Karpas-422 (cell line): ENCODE measurements at regions not wholly inside any gene's neighbourhood (a gene's known extent, or its start where the extent isn't known, plus 50 kb on each side); places are given as distances from the start of the nearest gene placed in this dataset.

Experiments
- DNase-seq: peaks from one replicate; pipeline ENCODE4 v3.0.0-alpha.2; 2015
- H2AFZ ChIP-seq: fragments of 200-600 bp; sonication (generic); 2 replicates; pipeline ENCODE4 v1.6.1; 2014; ENCODE audit warnings: antibody characterized with exemption, low read length, mixed read lengths
- H3K27ac ChIP-seq: fragments of 200-600 bp; sonication (generic); 2 replicates; pipeline ENCODE4 v1.5.1; 2014; ENCODE audit warnings: mild to moderate bottlenecking, low read length, moderate library complexity
- H3K27me3 ChIP-seq: fragments of 200-600 bp; sonication (generic); 2 replicates; pipeline ENCODE4 v1.6.1; 2014; ENCODE audit warnings: low read length, mixed read lengths
- H3K36me3 ChIP-seq: fragments of 200-600 bp; sonication (generic); 2 replicates; pipeline ENCODE4 v1.6.1; 2014; ENCODE audit warnings: low read length, mixed read lengths; ENCODE audit not compliant: insufficient read depth
- H3K4me1 ChIP-seq: fragments of 200-600 bp; sonication (generic); 2 replicates; pipeline ENCODE4 v1.6.1; 2014; ENCODE audit warnings: mild to moderate bottlenecking, low read length, mixed read lengths
- H3K4me2 ChIP-seq: fragments of 200-600 bp; sonication (generic); 2 replicates; pipeline ENCODE4 v1.6.1; 2014; ENCODE audit warnings: low read length, low read depth, mild to moderate bottlenecking; ENCODE audit not compliant: poor library complexity, severe bottlenecking
- H3K4me3 ChIP-seq: fragments of 200-600 bp; sonication (generic); 2 replicates; pipeline ENCODE4 v1.5.1; 2014; ENCODE audit warnings: mild to moderate bottlenecking, antibody characterized with exemption, low read length, mixed read lengths
- H3K79me2 ChIP-seq: fragments of 200-600 bp; sonication (generic); 2 replicates; pipeline ENCODE4 v1.6.1; 2014; ENCODE audit warnings: mild to moderate bottlenecking, low read length, mixed read lengths
- H3K9ac ChIP-seq: fragments of 200-600 bp; sonication (generic); 2 replicates; pipeline ENCODE4 v1.6.0; 2014; ENCODE audit warnings: low read length
- H3K9me2 ChIP-seq: fragments of 200-600 bp; sonication (generic), shearing (Covaris generic); replicated peaks from 2 replicates; pipeline ENCODE4 v1.6.0; 2014; ENCODE audit warnings: mild to moderate bottlenecking, low read length, moderate library complexity; ENCODE audit not compliant: insufficient read depth
- H3K9me3 ChIP-seq: fragments of 300-700, 200-600 bp; sonication (generic); 2 replicates; pipeline ENCODE4 v1.6.1; 2014; ENCODE audit warnings: low read length, mixed read lengths
- H4K20me1 ChIP-seq: fragments of 200-600 bp; sonication (generic); 2 replicates; pipeline ENCODE4 v1.6.1; 2014; ENCODE audit warnings: mild to moderate bottlenecking, antibody characterized with exemption, low read length, low read depth; ENCODE audit not compliant: insufficient read depth

GRCh38 chr9:73816905-73817304 is 665.2 kb downstream of the ANXA1 start:
- no peaks in the 10 kb centered on the region for H3K4me1 ChIP-seq
- H3K4me2 ChIP-seq = no peak overlapping the region
- no peak overlapping the region for H3K4me3 ChIP-seq
- H2AFZ ChIP-seq = no peak overlapping the region
- DNase-seq = no peak
- H3K27ac ChIP-seq = no peak overlapping the region
- no peaks in the 10 kb centered on the region for H3K27me3 ChIP-seq
- H3K36me3 ChIP-seq = no peaks in the 10 kb centered on the region
- no peaks in the 10 kb centered on the region for H3K9me2 ChIP-seq
- no peaks in the 10 kb centered on the region for H3K79me2 ChIP-seq
- no peaks in the 10 kb centered on the region for H4K20me1 ChIP-seq
- H3K9ac ChIP-seq = no peak overlapping the region
- H3K9me3 ChIP-seq = peaks cover 1% of the 10 kb centered on the region; the same call in 1 of the 2 replicates

GRCh38 chr9:73824671-73825070 is 672.5 kb upstream of the RORB start:
- Histone ChIP-seq H3K4me2 (no peak overlapping the region), H3K9me2 (no peaks in the 10 kb centered on the region), H3K4me3 (no peak overlapping the region), H3K79me2 (no peaks in the 10 kb centered on the region), H3K4me1 (no peaks in the 10 kb centered on the region), H4K20me1 (no peaks in the 10 kb centered on the region), H3K27me3 (no peaks in the 10 kb centered on the region), H3K27ac (no peak overlapping the region), H3K36me3 (no peaks in the 10 kb centered on the region), H3K9me3 (peaks cover 14% of the 10 kb centered on the region; the same call in 1 of the 2 replicates), H2AFZ (no peak overlapping the region), H3K9ac (no peak overlapping the region)
- DNase-seq = no peak

- no peaks in the 10 kb centered on the region for H3K9me2 ChIP-seq
- H3K4me3 ChIP-seq = no peak overlapping the region
- H3K9me3 ChIP-seq = no peaks in the 10 kb centered on the region; the same call in 1 of the 2 replicates
- no peak overlapping the region for H2AFZ ChIP-seq
- H3K4me1 ChIP-seq = no peaks in the 10 kb centered on the region
- H4K20me1 ChIP-seq = no peaks in the 10 kb centered on the region
- no peaks in the 10 kb centered on the region for H3K36me3 ChIP-seq
- H3K9ac ChIP-seq = no peak overlapping the region
- no peaks in the 10 kb centered on the region for H3K27me3 ChIP-seq
- H3K4me2 ChIP-seq = no peak overlapping the region
- no peak overlapping the region for H3K27ac ChIP-seq
- no peak for DNase-seq
- H3K79me2 ChIP-seq = no peaks in the 10 kb centered on the region
Observed at GRCh38 chr9:73838871-73839270, 658.3 kb upstream of the RORB start.

- Histone ChIP-seq H4K20me1 (no peaks in the 10 kb centered on the region), H3K4me2 (no peak overlapping the region), H3K4me1 (no peaks in the 10 kb centered on the region), H3K36me3 (no peaks in the 10 kb centered on the region), H3K9ac (no peak overlapping the region), H3K27ac (no peak overlapping the region), H3K79me2 (no peaks in the 10 kb centered on the region), H2AFZ (no peak overlapping the region), H3K9me3 (no peaks in the 10 kb centered on the region; the same call in 1 of the 2 replicates), H3K4me3 (no peak overlapping the region), H3K27me3 (no peaks in the 10 kb centered on the region), H3K9me2 (no peaks in the 10 kb centered on the region)
- no peak for DNase-seq
Observed at GRCh38 chr9:73839471-73839870, 657.7 kb upstream of the RORB start.

GRCh38 chr9:73841018-73841417 is 656.1 kb upstream of the RORB start:
- Histone ChIP-seq H3K4me1 (no peaks in the 10 kb centered on the region), H3K36me3 (no peaks in the 10 kb centered on the region), H3K9ac (no peak overlapping the region), H3K4me2 (no peak overlapping the region), H4K20me1 (no peaks in the 10 kb centered on the region), H3K27ac (no peak overlapping the region), H3K4me3 (no peak overlapping the region), H3K79me2 (no peaks in the 10 kb centered on the region), H3K9me2 (no peaks in the 10 kb centered on the region), H2AFZ (no peak overlapping the region), H3K27me3 (no peaks in the 10 kb centered on the region), H3K9me3 (no peaks in the 10 kb centered on the region; the same call in 1 of the 2 replicates)
- no peak for DNase-seq

GRCh38 chr9:73844135-73844534 is 653.0 kb upstream of the RORB start:
- H3K9ac ChIP-seq = no peak overlapping the region
- no peaks in the 10 kb centered on the region for H3K9me2 ChIP-seq
- H3K27me3 ChIP-seq = no peaks in the 10 kb centered on the region
- no peaks in the 10 kb centered on the region for H3K36me3 ChIP-seq
- H3K9me3 ChIP-seq = no peaks in the 10 kb centered on the region; the same call in 1 of the 2 replicates
- H2AFZ ChIP-seq = no peak overlapping the region
- no peaks in the 10 kb centered on the region for H3K79me2 ChIP-seq
- no peaks in the 10 kb centered on the region for H3K4me1 ChIP-seq
- H4K20me1 ChIP-seq = no peaks in the 10 kb centered on the region
- H3K27ac ChIP-seq = no peak overlapping the region
- no peak overlapping the region for H3K4me2 ChIP-seq
- DNase-seq = no peak
- no peak overlapping the region for H3K4me3 ChIP-seq

- DNase-seq = no peak
- peaks cover 3% of the 10 kb centered on the region for H3K9me3 ChIP-seq
- no peaks in the 10 kb centered on the region for H3K9me2 ChIP-seq
- no peak overlapping the region for H3K4me2 ChIP-seq
- no peak overlapping the region for H2AFZ ChIP-seq
- H3K9ac ChIP-seq = no peak overlapping the region
- H3K36me3 ChIP-seq = no peaks in the 10 kb centered on the region
- no peak overlapping the region for H3K27ac ChIP-seq
- no peak overlapping the region for H3K4me3 ChIP-seq
- H3K79me2 ChIP-seq = no peaks in the 10 kb centered on the region
- H3K27me3 ChIP-seq = no peaks in the 10 kb centered on the region
- H3K4me1 ChIP-seq = no peaks in the 10 kb centered on the region
- H4K20me1 ChIP-seq = no peaks in the 10 kb centered on the region
Observed at GRCh38 chr9:73845539-73845938, 651.6 kb upstream of the RORB start.

GRCh38 chr9:73845954-73846690 is 651.0 kb upstream of the RORB start:
- no peak overlapping the region for H3K27ac ChIP-seq
- H4K20me1 ChIP-seq = no peaks in the 10 kb centered on the region
- H3K4me3 ChIP-seq = no peak overlapping the region
- no peak overlapping the region for H2AFZ ChIP-seq
- H3K36me3 ChIP-seq = no peaks in the 10 kb centered on the region
- H3K4me2 ChIP-seq = no peak overlapping the region
- no peaks in the 10 kb centered on the region for H3K27me3 ChIP-seq
- no peaks in the 10 kb centered on the region for H3K79me2 ChIP-seq
- no peaks in the 10 kb centered on the region for H3K9me2 ChIP-seq
- no peaks in the 10 kb centered on the region for H3K4me1 ChIP-seq
- H3K9ac ChIP-seq = no peak overlapping the region
- no peak for DNase-seq
- H3K9me3 ChIP-seq = peaks cover 6% of the 10 kb centered on the region
